ENCODE measurements at regions not wholly inside any gene's neighbourhood (a gene's known extent, or its start where the extent isn't known, plus 50 kb on each side); places are given as distances from the start of the nearest gene placed in this dataset.

DNA sequence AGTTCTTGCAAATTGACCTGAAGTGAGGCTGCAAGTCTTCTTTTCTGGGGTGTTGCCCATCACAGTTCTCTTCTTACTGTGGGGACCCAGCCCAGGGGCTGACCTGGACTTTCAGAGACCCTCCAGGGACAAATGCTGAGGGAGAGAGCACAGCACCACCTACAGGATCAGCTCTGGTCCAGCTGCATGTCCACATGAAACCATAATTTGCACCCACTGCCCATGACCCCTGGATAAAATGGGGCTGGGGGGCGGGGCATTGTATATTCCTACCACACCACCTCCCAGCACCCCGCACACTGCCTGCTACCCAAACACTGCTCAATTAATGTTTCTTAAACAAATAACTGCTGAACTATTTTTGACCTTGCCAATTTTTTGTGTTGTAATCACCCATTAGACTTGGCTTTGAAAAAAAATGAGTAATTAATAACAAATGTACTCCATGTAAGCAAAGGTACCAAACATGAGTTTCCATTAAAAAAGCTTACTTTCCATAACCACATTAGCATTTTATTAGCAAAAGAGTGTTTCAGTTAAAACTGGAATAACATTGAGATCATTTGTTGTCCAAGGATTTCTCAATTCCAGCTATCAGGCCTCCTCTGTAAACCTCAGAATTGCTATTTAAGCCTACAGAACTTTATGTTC, 168.0 kb upstream of the RAB4A start:
- POLR2A ChIA-PET: no interaction called here
- in situ Hi-C loops (cut with HindIII; ENCODE audit: low pct_unique_long_range_greater_than_20kb, low sequenced_read_pairs): no loop called here
- Histone ChIP-seq H3K27me3 (ENCODE audit: control insufficient read depth, insufficient read depth, low read length) (peaks cover 11% of the 10 kb centered on the region), H3K4me3 (ENCODE audit: low read depth in 2 of 2, low read length in 2 of 2) (no peak overlapping the region), H3K36me3 (ENCODE audit: control insufficient read depth, insufficient read depth, low read length) (no peaks in the 10 kb centered on the region), H3K4me1 (ENCODE audit: control insufficient read depth, insufficient read depth, low read length) (no peaks in the 10 kb centered on the region), H3K27ac (ENCODE audit: low read length) (no peak overlapping the region), H3K9me3 (ENCODE audit: control insufficient read depth, insufficient read depth, low read depth, low read length) (no peaks in the 10 kb centered on the region)
- CTCF ChIA-PET: no interaction called here
- DNase-seq (ENCODE audit: low read depth, low spot score): no peak
- BruUV-seq (replicated peaks): no TSS peak
- intact Hi-C loops (cut with micrococcal nuclease; ENCODE audit: unreplicated experiment): no loop called here
- no peak for TF ChIP-seq POLR2AphosphoS5 (IDR thresholded peaks at IDR 0.05; ENCODE audit: low read depth, low read length)
- TF ChIP-seq, protein P1, sequence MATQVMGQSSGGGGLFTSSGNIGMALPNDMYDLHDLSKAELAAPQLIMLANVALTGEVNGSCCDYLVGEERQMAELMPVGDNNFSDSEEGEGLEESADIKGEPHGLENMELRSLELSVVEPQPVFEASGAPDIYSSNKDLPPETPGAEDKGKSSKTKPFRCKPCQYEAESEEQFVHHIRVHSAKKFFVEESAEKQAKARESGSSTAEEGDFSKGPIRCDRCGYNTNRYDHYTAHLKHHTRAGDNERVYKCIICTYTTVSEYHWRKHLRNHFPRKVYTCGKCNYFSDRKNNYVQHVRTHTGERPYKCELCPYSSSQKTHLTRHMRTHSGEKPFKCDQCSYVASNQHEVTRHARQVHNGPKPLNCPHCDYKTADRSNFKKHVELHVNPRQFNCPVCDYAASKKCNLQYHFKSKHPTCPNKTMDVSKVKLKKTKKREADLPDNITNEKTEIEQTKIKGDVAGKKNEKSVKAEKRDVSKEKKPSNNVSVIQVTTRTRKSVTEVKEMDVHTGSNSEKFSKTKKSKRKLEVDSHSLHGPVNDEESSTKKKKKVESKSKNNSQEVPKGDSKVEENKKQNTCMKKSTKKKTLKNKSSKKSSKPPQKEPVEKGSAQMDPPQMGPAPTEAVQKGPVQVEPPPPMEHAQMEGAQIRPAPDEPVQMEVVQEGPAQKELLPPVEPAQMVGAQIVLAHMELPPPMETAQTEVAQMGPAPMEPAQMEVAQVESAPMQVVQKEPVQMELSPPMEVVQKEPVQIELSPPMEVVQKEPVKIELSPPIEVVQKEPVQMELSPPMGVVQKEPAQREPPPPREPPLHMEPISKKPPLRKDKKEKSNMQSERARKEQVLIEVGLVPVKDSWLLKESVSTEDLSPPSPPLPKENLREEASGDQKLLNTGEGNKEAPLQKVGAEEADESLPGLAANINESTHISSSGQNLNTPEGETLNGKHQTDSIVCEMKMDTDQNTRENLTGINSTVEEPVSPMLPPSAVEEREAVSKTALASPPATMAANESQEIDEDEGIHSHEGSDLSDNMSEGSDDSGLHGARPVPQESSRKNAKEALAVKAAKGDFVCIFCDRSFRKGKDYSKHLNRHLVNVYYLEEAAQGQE (IDR thresholded peaks at IDR 0.05; ENCODE audit: insufficient read depth in 1 of 2, low read depth in 2 of 2, low read length in 1 of 2): no peak
- TF ChIP-seq SIN3A (IDR thresholded peaks at IDR 0.05; ENCODE audit: borderline replicate concordance, insufficient read depth, low read depth, low read length): no peak
- no peak for TF ChIP-seq TCF7L2 (IDR thresholded peaks at IDR 0.05; ENCODE audit: low read depth, low read length)
- TF ChIP-seq, protein P2, sequence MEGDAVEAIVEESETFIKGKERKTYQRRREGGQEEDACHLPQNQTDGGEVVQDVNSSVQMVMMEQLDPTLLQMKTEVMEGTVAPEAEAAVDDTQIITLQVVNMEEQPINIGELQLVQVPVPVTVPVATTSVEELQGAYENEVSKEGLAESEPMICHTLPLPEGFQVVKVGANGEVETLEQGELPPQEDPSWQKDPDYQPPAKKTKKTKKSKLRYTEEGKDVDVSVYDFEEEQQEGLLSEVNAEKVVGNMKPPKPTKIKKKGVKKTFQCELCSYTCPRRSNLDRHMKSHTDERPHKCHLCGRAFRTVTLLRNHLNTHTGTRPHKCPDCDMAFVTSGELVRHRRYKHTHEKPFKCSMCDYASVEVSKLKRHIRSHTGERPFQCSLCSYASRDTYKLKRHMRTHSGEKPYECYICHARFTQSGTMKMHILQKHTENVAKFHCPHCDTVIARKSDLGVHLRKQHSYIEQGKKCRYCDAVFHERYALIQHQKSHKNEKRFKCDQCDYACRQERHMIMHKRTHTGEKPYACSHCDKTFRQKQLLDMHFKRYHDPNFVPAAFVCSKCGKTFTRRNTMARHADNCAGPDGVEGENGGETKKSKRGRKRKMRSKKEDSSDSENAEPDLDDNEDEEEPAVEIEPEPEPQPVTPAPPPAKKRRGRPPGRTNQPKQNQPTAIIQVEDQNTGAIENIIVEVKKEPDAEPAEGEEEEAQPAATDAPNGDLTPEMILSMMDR (IDR thresholded peaks at IDR 0.05): no peak
- ATAC-seq: no peak

DNA sequence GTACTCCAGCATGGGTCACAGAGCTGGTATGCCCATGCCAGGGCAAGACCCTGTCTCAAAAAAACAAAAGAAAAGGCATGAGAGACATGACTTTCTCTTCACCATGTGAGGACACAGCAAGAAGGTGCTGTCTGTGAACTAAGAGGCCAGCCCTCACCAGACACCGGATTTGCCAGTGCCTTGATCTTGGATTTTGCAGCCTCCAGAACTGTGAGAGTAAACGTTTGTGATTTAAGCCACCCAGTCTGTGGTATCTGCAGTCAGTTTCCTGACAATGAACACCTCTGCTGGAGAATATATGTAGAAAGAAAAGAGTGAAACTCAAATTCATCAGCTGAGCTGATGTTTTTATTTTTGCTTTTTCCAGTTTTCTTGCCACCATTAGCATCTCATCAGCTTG, 166.3 kb upstream of the RAB4A start:
- in situ Hi-C loops (cut with HindIII; ENCODE audit: low pct_unique_long_range_greater_than_20kb, low sequenced_read_pairs) (no loop called here), intact Hi-C loops (cut with micrococcal nuclease; ENCODE audit: unreplicated experiment) (no loop called here)
- Histone ChIP-seq H3K36me3 (ENCODE audit: control insufficient read depth, insufficient read depth, low read length) (no peaks in the 10 kb centered on the region), H3K27ac (ENCODE audit: low read length) (no peak overlapping the region), H3K4me1 (ENCODE audit: control insufficient read depth, insufficient read depth, low read length) (no peaks in the 10 kb centered on the region), H3K9me3 (ENCODE audit: control insufficient read depth, insufficient read depth, low read depth, low read length) (no peaks in the 10 kb centered on the region), H3K27me3 (ENCODE audit: control insufficient read depth, insufficient read depth, low read length) (peaks cover 11% of the 10 kb centered on the region), H3K4me3 (ENCODE audit: low read depth in 2 of 2, low read length in 2 of 2) (no peak overlapping the region)
- DNase-seq (ENCODE audit: low read depth, low spot score) (no peak), ATAC-seq (no peak)
- ChIA-PET POLR2A (no interaction called here), CTCF (no interaction called here)
- no peak for TF ChIP-seq TCF7L2 (IDR thresholded peaks at IDR 0.05; ENCODE audit: low read depth, low read length)
- TF ChIP-seq, protein P2 (IDR thresholded peaks at IDR 0.05): no peak
- no TSS peak for BruUV-seq (replicated peaks)

Measured in Panc1 (cell line).